ENCODE measurements at regions not wholly inside any gene's neighbourhood (a gene's known extent, or its start where the extent isn't known, plus 50 kb on each side); places are given as distances from the start of the nearest gene placed in this dataset.

- Mint-ChIP-seq H3K27ac (ENCODE audit: unreplicated experiment) (no peak overlapping the region), H3K4me3 (ENCODE audit: unreplicated experiment) (no peak overlapping the region), H3K9me3 (ENCODE audit: unreplicated experiment) (peaks cover 10% of the 10 kb centered on the region), H3K27me3 (ENCODE audit: unreplicated experiment) (peaks cover under 1% of the 10 kb centered on the region), H3K36me3 (ENCODE audit: unreplicated experiment) (peaks cover 37% of the 10 kb centered on the region), H3K4me1 (ENCODE audit: low read depth, unreplicated experiment) (peaks cover 3% of the 10 kb centered on the region)
- DNase-seq: no peak
- TF ChIP-seq, protein P1, sequence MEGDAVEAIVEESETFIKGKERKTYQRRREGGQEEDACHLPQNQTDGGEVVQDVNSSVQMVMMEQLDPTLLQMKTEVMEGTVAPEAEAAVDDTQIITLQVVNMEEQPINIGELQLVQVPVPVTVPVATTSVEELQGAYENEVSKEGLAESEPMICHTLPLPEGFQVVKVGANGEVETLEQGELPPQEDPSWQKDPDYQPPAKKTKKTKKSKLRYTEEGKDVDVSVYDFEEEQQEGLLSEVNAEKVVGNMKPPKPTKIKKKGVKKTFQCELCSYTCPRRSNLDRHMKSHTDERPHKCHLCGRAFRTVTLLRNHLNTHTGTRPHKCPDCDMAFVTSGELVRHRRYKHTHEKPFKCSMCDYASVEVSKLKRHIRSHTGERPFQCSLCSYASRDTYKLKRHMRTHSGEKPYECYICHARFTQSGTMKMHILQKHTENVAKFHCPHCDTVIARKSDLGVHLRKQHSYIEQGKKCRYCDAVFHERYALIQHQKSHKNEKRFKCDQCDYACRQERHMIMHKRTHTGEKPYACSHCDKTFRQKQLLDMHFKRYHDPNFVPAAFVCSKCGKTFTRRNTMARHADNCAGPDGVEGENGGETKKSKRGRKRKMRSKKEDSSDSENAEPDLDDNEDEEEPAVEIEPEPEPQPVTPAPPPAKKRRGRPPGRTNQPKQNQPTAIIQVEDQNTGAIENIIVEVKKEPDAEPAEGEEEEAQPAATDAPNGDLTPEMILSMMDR (IDR thresholded peaks at IDR 0.05; ENCODE audit: partially characterized antibody, unreplicated experiment): no peak
These were observed 296.1 kb downstream of the TAF11L14 start for GRCh38 chr5:17930346-17930745.

- Mint-ChIP-seq H3K27me3 (ENCODE audit: unreplicated experiment) (peaks cover 4% of the 10 kb centered on the region), H3K9me3 (ENCODE audit: unreplicated experiment) (peaks cover 9% of the 10 kb centered on the region), H3K27ac (ENCODE audit: unreplicated experiment) (peak overlapping the region; percentile 90), H3K36me3 (ENCODE audit: unreplicated experiment) (peaks cover 14% of the 10 kb centered on the region), H3K4me1 (ENCODE audit: low read depth, unreplicated experiment) (peaks cover 8% of the 10 kb centered on the region), H3K4me3 (ENCODE audit: unreplicated experiment) (peak overlapping the region; percentile 41)
- TF ChIP-seq, protein P1 (IDR thresholded peaks at IDR 0.05; ENCODE audit: partially characterized antibody, unreplicated experiment): no peak
- DNase-seq: peak; percentile 62
These were observed 309.8 kb downstream of the TAF11L14 start for GRCh38 chr5:17944046-17944445.

DNA sequence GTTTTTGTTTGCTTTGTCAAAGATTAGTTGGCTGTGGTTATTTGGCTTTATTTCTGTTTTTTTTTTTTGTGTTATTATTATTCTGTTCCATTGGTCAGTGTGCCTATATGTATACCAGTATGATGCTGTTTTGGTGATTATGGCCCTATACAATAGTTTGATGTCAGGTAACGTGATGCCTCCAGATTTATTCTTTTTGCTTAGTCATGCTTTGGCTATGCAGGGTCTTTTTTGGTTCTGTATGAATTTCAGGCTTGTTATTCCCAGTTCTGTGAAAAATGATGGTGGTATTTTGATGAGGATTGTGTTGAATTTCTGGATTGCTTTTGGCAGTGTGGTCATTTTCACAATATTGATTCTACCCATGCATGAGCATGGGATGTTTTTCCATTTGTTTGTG lies 312.8 kb downstream of the TAF11L14 start:
- peaks cover 11% of the 10 kb centered on the region for H3K9me3 Mint-ChIP-seq (ENCODE audit: unreplicated experiment)
- no peak overlapping the region for H3K27ac Mint-ChIP-seq (ENCODE audit: unreplicated experiment)
- H3K4me3 Mint-ChIP-seq (ENCODE audit: unreplicated experiment): no peak overlapping the region

DNA sequence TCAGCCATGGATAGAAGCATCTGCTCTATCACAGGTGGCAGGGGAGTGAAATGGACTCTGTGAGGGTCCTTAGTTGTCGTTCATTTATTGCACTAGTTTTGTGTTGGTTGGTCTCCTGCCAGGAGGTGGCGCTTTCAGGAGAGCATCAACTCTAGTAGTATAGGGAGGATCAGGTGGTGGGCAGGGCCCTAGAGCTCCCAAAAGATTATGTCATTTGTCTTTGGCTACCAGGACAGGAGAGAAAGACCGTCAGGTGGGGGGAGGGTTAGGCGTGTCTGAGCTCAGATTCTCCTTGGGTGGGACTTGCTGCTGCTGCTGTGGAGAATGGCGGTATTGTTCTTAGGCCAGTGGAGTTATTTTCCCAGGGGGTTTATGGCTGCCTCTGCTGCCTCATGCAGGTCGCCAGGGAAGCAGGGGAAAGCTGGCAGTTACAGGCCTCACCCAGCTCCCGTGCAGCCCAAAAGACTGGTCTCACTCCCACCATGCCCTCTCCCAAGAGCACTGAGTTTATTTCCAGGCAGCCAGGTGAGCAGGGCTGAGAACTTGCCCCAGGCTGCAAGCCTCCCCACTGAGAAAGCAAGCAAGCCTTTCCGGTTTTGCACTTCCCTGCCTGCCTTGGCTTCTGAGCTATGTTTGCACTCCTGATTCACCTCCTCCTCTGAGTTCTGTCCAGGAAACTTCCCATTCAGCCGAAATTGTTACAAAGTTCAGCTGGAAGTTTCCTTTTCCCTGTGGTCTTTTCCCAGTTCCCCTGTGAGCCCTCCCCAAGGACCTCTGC lies 317.3 kb downstream of the TAF11L14 start:
- Mint-ChIP-seq H3K9me3 (ENCODE audit: unreplicated experiment) (peaks cover 5% of the 10 kb centered on the region), H3K27ac (ENCODE audit: unreplicated experiment) (no peak overlapping the region), H3K36me3 (ENCODE audit: unreplicated experiment) (peaks cover 32% of the 10 kb centered on the region), H3K27me3 (ENCODE audit: unreplicated experiment) (peaks cover 2% of the 10 kb centered on the region), H3K4me1 (ENCODE audit: low read depth, unreplicated experiment) (peaks cover 2% of the 10 kb centered on the region), H3K4me3 (ENCODE audit: unreplicated experiment) (no peak overlapping the region)
- DNase-seq: peak; percentile 23
- TF ChIP-seq, protein P1 (IDR thresholded peaks at IDR 0.05; ENCODE audit: partially characterized antibody, unreplicated experiment): no peak

More for the DNA sequence above, 312.8 kb downstream of the TAF11L14 start:
- TF ChIP-seq, protein P1 (IDR thresholded peaks at IDR 0.05; ENCODE audit: partially characterized antibody, unreplicated experiment): no peak
- H3K4me1 Mint-ChIP-seq (ENCODE audit: low read depth, unreplicated experiment): peaks cover 8% of the 10 kb centered on the region
- H3K27me3 Mint-ChIP-seq (ENCODE audit: unreplicated experiment): peaks cover 5% of the 10 kb centered on the region
- no peak for DNase-seq
- peaks cover 32% of the 10 kb centered on the region for H3K36me3 Mint-ChIP-seq (ENCODE audit: unreplicated experiment)

DNA sequence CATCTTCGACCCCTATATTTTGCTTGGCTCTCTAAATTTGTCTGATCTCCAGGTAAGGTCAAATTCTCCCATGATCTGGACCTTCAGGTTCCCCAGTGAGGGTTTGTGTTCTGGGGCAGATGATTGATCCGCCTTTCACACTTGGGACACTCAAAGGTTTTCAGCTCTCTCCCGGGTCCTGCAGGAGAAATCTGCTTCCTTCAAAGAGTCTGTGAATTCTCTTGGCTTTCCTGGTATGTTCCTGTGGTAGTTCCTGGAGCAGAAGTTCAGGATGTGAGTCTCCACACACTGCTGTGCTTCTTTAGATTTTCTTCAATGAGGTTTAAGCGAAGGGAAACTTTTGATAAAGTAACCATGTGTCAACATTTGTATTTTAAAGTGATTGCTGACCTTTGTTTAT lies 318.0 kb downstream of the TAF11L14 start:
- Mint-ChIP-seq H3K36me3 (ENCODE audit: unreplicated experiment) (peaks cover 32% of the 10 kb centered on the region), H3K27me3 (ENCODE audit: unreplicated experiment) (peaks cover 2% of the 10 kb centered on the region), H3K4me3 (ENCODE audit: unreplicated experiment) (no peak overlapping the region), H3K27ac (ENCODE audit: unreplicated experiment) (no peak overlapping the region), H3K9me3 (ENCODE audit: unreplicated experiment) (peaks cover 2% of the 10 kb centered on the region), H3K4me1 (ENCODE audit: low read depth, unreplicated experiment) (peaks cover 2% of the 10 kb centered on the region)
- DNase-seq: no peak
- TF ChIP-seq, protein P1 (IDR thresholded peaks at IDR 0.05; ENCODE audit: partially characterized antibody, unreplicated experiment): no peak

Measured in glutamatergic neuron (in vitro differentiated cells).